ENCODE measurements at regions not wholly inside any gene's neighbourhood (a gene's known extent, or its start where the extent isn't known, plus 50 kb on each side); places are given as distances from the start of the nearest gene placed in this dataset.

- TF ChIP-seq CTCF (IDR thresholded peaks at IDR 0.05) (no peak), POLR2A (IDR thresholded peaks at IDR 0.05) (no peak)
These were observed 100.4 kb upstream of the TP63 start for GRCh38 chr3:189530822-189531221.
